ENCODE measurements at regions not wholly inside any gene's neighbourhood (a gene's known extent, or its start where the extent isn't known, plus 50 kb on each side); places are given as distances from the start of the nearest gene placed in this dataset.
A peak's percentile ranks its signal among the peaks of the same experiment; 100 is the strongest.

- DNase-seq, result no peak
- no peak for ATAC-seq
- intact Hi-C loops (cut with micrococcal nuclease), result no loop called here
Measured at GRCh38 chr16:9357829-9358228, 266.4 kb downstream of the HAPSTR1 start.

DNA sequence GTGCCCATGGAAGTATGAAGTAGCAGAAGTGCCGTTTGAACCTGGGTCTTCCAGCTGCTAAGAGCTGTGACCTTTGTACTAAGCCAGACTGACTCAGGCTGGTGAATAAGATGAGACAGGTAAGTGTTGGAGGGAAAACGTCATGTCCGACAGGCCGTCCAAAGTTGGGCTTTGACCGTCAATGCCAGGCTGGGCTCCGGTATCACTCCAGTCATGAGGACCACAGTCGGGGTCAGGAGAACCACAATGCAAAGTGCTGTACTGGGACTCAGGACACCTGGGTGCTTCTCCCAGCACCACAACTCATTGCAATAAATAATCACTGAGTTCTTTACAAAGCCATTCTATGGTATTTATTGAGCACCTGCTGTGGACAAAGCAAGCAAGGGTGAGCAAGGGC is 268.6 kb downstream of the HAPSTR1 start:
- no peak for DNase-seq
- ATAC-seq, result no peak
- intact Hi-C loops (cut with micrococcal nuclease), result no loop called here

GRCh38 chr16:9362050-9362449 is 270.6 kb downstream of the HAPSTR1 start:
- intact Hi-C loops (cut with micrococcal nuclease), result no loop called here
- no peak for ATAC-seq
- DNase-seq, result no peak

DNA sequence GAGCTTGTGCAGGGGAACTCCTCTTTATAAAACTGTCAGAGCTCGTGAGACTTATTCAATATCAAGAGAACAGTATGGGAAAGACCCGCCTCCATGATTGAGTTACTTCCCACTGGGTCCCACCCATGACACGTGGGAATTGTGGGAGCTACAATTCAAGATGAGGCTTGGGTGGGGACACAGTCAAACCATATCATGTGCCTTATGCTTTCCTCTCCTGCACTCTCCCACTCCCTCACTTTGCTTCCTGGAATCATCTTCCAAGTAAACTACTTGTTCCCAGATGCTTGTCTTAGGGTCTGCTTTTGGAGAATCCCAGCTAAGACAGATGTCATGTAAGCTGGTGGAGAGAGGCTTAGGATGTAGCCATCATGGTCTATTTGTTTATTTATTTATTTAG is 271.2 kb downstream of the HAPSTR1 start:
- DNase-seq, result no peak
- intact Hi-C loops (cut with micrococcal nuclease), result no loop called here
- ATAC-seq, result no peak

DNA sequence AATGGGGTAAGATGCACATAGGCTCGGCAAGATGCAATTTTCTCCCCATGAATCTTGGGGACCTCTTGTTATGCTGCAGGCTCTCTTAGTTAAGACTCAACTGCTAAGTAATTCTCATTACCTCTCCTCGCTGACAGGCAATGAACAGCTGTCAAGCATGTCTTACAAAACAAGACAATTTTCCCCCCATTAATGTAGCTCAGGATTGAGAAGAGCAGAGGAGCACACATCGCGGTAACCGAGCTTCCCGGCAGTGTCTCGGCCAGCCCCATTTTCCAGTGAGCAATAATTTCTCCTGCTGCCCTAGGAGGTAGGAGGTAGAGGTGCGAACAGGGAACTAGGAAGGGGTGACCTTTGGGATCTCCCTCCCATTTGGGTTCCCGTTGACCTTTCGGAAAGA is 272.1 kb downstream of the HAPSTR1 start:
- no peak for DNase-seq
- no peak for ATAC-seq
- intact Hi-C loops (cut with micrococcal nuclease), result no loop called here

GRCh38 chr16:9364721-9365369 is 273.4 kb downstream of the HAPSTR1 start:
- intact Hi-C loops (cut with micrococcal nuclease), result no loop called here
- ATAC-seq, result no peak
- DNase-seq, result no peak

DNA sequence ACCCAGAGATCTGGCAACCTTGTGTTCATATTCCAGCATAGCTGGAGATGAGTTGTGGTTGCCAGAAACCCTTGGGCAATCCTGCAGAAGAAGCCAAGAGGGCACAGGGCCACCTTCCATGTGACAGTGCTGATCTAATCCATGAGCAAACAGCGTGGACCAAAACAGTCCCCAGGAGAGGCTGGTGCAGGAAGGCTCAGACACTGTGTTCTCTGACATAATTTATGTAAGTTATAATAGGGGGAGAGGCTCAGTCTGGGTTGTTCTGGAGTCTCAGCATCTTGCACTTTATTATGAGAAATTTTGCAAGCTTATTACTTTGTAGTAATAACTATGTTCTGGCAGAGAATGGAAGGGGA is 273.9 kb downstream of the HAPSTR1 start:
- intact Hi-C loops (cut with micrococcal nuclease), result no loop called here
- DNase-seq (peak; percentile 84), ATAC-seq (peak; percentile 91)

GRCh38 chr16:9366048-9366969 is 274.9 kb downstream of the HAPSTR1 start:
- DNase-seq (no peak), ATAC-seq (no peak)
- intact Hi-C loops (cut with micrococcal nuclease), result no loop called here

- DNase-seq (peak; percentile 76), ATAC-seq (peak; percentile 84)
- intact Hi-C loops (cut with micrococcal nuclease), result no loop called here
Measured at GRCh38 chr16:9370061-9370491, 278.6 kb downstream of the HAPSTR1 start.

- ATAC-seq (no peak), DNase-seq (no peak)
- intact Hi-C loops (cut with micrococcal nuclease), result no loop called here
Measured at GRCh38 chr16:9371713-9372448, 280.4 kb downstream of the HAPSTR1 start.

DNA sequence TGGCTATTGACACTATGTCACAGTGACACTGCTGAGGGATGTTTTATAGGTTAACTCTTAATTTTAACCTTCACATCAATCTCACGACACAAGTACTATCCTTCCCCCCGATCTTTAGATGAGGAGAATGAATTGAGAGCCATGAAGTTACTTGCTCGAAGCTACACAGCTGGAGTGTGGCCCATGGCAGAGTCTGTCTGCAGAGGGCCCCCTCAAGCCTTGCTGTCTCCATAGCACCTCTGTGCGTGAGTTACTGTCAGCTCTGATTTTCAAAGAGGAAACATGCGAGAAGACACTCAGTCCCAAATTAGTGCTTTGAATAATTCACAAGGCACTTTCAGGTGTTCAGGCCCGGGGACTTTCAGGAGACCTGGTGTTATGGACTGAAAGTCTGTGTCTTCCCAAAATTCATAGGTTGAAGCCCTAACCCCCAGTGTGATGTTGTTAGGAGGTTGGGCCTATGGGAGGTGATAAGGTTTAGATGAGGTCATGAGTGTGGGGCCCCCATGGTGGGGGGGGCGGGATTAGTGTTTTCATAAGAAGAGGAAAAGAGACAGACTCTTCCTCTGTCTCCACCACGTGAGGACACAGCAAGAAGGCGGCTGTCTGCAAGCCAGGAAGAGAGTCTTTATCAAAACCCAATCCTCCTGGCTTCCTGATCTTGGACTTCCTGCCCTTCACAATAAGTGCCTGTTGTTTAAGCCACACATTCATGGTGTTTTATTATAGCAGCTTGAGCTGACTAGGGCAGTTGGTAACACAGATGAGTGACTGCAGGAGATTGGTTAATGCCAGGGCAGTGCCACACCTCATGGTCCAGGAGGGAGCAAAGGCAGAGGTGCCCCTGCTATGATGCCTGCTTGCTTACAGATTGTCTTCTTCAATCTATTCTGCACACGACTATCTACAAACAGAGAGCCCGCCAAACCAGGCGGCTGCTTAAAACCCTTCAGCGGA is 281.8 kb downstream of the HAPSTR1 start:
- DNase-seq (no peak), ATAC-seq (peak; percentile 18)
- intact Hi-C loops (cut with micrococcal nuclease), result no loop called here

DNA sequence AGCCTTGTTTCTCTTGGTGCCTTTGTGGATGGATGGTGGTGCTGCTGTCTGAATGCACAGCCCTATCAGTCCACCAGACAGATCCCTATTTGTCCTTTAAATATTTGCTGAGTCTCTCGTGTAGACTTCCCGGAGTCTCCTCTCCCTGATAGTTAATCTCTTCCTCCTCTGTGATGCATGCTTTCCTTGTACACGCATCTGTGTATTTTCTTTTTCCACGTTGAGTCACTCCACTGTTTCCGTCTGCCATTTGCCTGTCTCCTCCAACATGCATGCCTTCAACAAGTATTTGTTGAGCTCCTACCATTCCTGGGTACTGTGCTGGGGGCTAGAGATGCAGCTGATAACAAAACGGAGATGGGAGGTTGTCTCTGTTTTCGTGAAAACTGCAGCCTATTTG is 282.6 kb downstream of the HAPSTR1 start:
- intact Hi-C loops (cut with micrococcal nuclease), result no loop called here
- DNase-seq, result no peak
- no peak for ATAC-seq

DNA sequence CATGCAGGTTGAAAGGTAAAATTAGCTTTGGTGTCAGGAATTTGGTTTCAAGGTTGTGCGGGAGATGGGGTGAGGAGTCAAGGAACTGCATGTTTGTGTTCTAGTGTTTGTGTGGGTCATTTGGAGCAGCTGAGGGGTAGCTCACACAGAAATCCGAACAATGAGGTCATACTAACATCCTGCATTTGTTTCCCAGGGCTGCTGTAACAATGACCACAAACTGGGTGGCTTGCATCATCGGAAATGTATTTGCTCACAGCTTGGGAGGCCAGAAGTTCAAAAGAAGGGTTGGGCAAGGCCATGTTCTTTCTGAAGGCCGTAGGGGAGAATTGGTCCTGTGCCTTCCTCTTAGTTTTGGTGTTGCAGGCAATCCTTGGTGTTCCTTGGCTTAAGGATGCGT is 287.4 kb downstream of the HAPSTR1 start:
- ATAC-seq (peak; percentile 55), DNase-seq (no peak)
- intact Hi-C loops (cut with micrococcal nuclease), result no loop called here

DNA sequence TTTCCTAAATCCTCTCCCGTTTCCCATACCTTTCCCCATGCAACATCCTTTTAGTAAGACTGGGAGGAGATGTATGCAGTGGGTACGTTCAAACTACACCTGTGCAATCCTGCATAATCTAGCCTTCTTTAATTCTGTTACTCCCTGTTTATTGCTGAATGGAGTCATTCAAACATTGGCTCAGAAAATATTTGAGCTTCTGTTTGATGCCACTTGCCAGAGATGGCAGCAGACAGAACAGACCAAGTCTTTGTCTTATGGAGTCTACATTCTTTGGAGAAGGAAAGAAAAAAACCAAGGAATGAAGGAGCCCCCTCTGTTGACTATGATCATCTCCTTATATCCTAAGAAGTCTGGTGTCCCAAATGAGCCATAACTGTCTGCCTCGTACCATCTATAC is 288.8 kb downstream of the HAPSTR1 start:
- ATAC-seq, result no peak
- no peak for DNase-seq
- intact Hi-C loops (cut with micrococcal nuclease), result no loop called here

DNA sequence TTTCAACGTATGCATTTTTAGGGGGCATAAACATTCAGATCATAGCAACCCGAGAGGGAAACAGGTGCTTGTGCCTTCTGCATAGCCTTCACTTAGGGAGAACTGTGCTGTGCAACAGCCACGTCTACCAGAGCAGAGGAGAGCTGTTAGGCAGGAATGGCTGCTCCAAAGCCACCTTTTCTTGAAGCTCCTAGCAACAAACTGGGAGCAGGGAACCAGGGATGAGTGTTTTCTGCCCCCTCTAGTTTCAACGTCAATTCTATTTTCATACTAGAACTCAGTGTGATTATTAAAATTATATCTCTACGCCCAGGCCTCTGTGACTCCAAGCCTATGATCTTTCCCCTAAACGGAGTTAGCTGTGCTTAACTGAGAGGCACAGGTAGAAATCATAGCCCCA is 290.0 kb downstream of the HAPSTR1 start:
- no peak for ATAC-seq
- intact Hi-C loops (cut with micrococcal nuclease), result no loop called here
- no peak for DNase-seq

- DNase-seq, result no peak
- intact Hi-C loops (cut with micrococcal nuclease), result no loop called here
- no peak for ATAC-seq
Measured at GRCh38 chr16:9381905-9382304, 290.5 kb downstream of the HAPSTR1 start.

DNA sequence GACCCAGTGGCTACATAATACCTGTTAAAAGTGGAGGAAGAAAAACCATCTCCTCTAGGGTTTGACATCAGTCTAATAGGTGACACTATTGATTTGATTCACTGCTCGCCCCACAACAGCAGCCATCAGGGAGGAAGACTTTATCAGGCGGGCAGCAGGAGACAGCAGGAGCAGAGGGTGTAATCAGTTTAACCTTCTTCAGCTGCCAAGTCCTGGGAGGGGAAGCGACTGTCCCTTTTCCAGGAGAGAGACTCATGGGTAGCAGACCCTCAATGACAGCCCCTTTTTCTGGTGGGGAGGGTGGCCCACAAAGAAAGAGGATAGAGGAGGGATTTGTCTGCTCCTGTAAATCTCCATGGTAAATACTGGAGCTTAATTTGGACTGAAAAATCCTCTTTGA is 291.8 kb downstream of the HAPSTR1 start:
- no peak for DNase-seq
- ATAC-seq, result peak; percentile 36
- intact Hi-C loops (cut with micrococcal nuclease), result no loop called here

DNA sequence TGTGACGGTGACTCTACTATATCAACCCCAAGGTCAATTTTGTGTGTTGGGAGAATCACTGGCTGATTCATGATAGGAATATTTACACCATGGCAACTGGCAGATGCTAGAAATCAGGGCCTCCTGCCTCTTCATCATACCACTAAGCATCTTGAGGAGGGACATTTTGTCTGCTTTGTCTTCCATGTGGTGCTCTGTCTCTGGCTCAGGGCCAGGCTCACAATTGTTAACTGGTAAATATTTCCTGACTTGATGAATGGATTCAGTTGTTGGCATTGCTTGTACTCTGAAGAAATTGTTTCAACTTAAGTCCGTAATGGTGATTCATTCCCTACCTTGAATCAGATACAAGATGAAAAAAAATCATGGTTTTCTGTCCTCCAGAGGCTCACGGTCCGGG is 292.7 kb downstream of the HAPSTR1 start:
- DNase-seq (no peak), ATAC-seq (no peak)
- intact Hi-C loops (cut with micrococcal nuclease), result no loop called here

- no peak for ATAC-seq
- DNase-seq, result no peak
- intact Hi-C loops (cut with micrococcal nuclease), result no loop called here
Measured at GRCh38 chr16:9389543-9390207, 298.2 kb downstream of the HAPSTR1 start.
